ENCODE measurements at regions not wholly inside any gene's neighbourhood (a gene's known extent, or its start where the extent isn't known, plus 50 kb on each side); places are given as distances from the start of the nearest gene placed in this dataset.

GRCh38 chr1:103327054-103327719 is 198.3 kb upstream of the RNPC3 start:
- no peak for TF ChIP-seq CTCF (conservative IDR thresholded peaks at IDR 0.05)
- Mint-ChIP-seq H3K27ac (no peak overlapping the region), H3K9me3 (peaks cover 7% of the 10 kb centered on the region), H3K27me3 (no peaks in the 10 kb centered on the region), H3K36me3 (no peaks in the 10 kb centered on the region), H3K4me1 (ENCODE audit: unreplicated experiment) (no peaks in the 10 kb centered on the region), H3K4me3 (no peak overlapping the region)
- DNase-seq (ENCODE audit: extremely low spot score, unreplicated experiment), result no peak

GRCh38 chr1:103326595-103326994 is 198.9 kb upstream of the RNPC3 start:
- no peak for TF ChIP-seq CTCF (conservative IDR thresholded peaks at IDR 0.05)
- Mint-ChIP-seq H3K9me3 (peaks cover 7% of the 10 kb centered on the region), H3K4me3 (no peak overlapping the region), H3K27me3 (no peaks in the 10 kb centered on the region), H3K4me1 (ENCODE audit: unreplicated experiment) (no peaks in the 10 kb centered on the region), H3K36me3 (no peaks in the 10 kb centered on the region), H3K27ac (no peak overlapping the region)
- no peak for DNase-seq (ENCODE audit: extremely low spot score, unreplicated experiment)

GRCh38 chr1:103309786-103310185 is 201.5 kb upstream of the COL11A1 start:
- Mint-ChIP-seq H3K9me3 (no peaks in the 10 kb centered on the region), H3K27me3 (no peaks in the 10 kb centered on the region), H3K36me3 (no peaks in the 10 kb centered on the region), H3K4me1 (ENCODE audit: unreplicated experiment) (no peaks in the 10 kb centered on the region), H3K4me3 (no peak overlapping the region), H3K27ac (no peak overlapping the region)
- no peak for TF ChIP-seq CTCF (conservative IDR thresholded peaks at IDR 0.05)
- DNase-seq (ENCODE audit: extremely low spot score, unreplicated experiment), result no peak

- Mint-ChIP-seq H3K27me3 (no peaks in the 10 kb centered on the region), H3K27ac (no peak overlapping the region), H3K36me3 (no peaks in the 10 kb centered on the region), H3K4me1 (ENCODE audit: unreplicated experiment) (no peaks in the 10 kb centered on the region), H3K9me3 (no peaks in the 10 kb centered on the region), H3K4me3 (no peak overlapping the region)
- no peak for TF ChIP-seq CTCF (conservative IDR thresholded peaks at IDR 0.05)
- DNase-seq (ENCODE audit: extremely low spot score, unreplicated experiment), result no peak
Measured at GRCh38 chr1:103307751-103308150, 199.4 kb upstream of the COL11A1 start.

- H3K9me3 Mint-ChIP-seq, result no peaks in the 10 kb centered on the region
- TF ChIP-seq CTCF (conservative IDR thresholded peaks at IDR 0.05), result no peak
- no peak overlapping the region for H3K4me3 Mint-ChIP-seq
- H3K27ac Mint-ChIP-seq, result no peak overlapping the region
- no peak for DNase-seq (ENCODE audit: extremely low spot score, unreplicated experiment)
- H3K36me3 Mint-ChIP-seq, result no peaks in the 10 kb centered on the region
- peaks cover 6% of the 10 kb centered on the region for H3K4me1 Mint-ChIP-seq (ENCODE audit: unreplicated experiment)
- H3K27me3 Mint-ChIP-seq, result no peaks in the 10 kb centered on the region
Measured at GRCh38 chr1:103283841-103284669, 175.7 kb upstream of the COL11A1 start.
